ENCODE measurements at regions not wholly inside any gene's neighbourhood (a gene's known extent, or its start where the extent isn't known, plus 50 kb on each side); places are given as distances from the start of the nearest gene placed in this dataset.

GRCh38 chr16:27717726-27718125 is 167.8 kb downstream of the KATNIP start:
- H3K4me3 Mint-ChIP-seq = no peak overlapping the region
- no peak for TF ChIP-seq CTCF (IDR thresholded peaks at IDR 0.05; ENCODE audit: unreplicated experiment in 3 of 3)
- peaks cover 21% of the 10 kb centered on the region for H3K36me3 Mint-ChIP-seq (ENCODE audit: low read depth)
- H3K27ac Mint-ChIP-seq = peak overlapping the region; percentile 76 to 94 (median 89)
- peaks cover 5% of the 10 kb centered on the region for H3K27me3 Mint-ChIP-seq (ENCODE audit: low read depth)
- no peaks in the 10 kb centered on the region for H3K9me3 Mint-ChIP-seq
- H3K4me1 Mint-ChIP-seq = peaks cover 58% of the 10 kb centered on the region

GRCh38 chr16:27718201-27719105 is 168.5 kb downstream of the KATNIP start:
- peak overlapping the region in 2 of 3 experiments; percentile 14 to 39 for H3K4me3 Mint-ChIP-seq
- peaks cover 5% of the 10 kb centered on the region for H3K27me3 Mint-ChIP-seq (ENCODE audit: low read depth)
- peak overlapping the region; percentile 76 to 94 (median 89) for H3K27ac Mint-ChIP-seq
- peaks cover 65% of the 10 kb centered on the region for H3K4me1 Mint-ChIP-seq
- peaks cover 23% of the 10 kb centered on the region for H3K36me3 Mint-ChIP-seq (ENCODE audit: low read depth)
- H3K9me3 Mint-ChIP-seq = no peaks in the 10 kb centered on the region
- TF ChIP-seq CTCF (IDR thresholded peaks at IDR 0.05; ENCODE audit: unreplicated experiment in 3 of 3) = no peak

GRCh38 chr16:27719106-27719445 is 169.1 kb downstream of the KATNIP start:
- peaks cover 5% of the 10 kb centered on the region for H3K27me3 Mint-ChIP-seq (ENCODE audit: low read depth)
- no peak for TF ChIP-seq CTCF (IDR thresholded peaks at IDR 0.05; ENCODE audit: unreplicated experiment in 3 of 3)
- peak overlapping the region; percentile 76 to 94 (median 89) for H3K27ac Mint-ChIP-seq
- H3K4me3 Mint-ChIP-seq = peak overlapping the region in 2 of 3 experiments; percentile 14 to 39
- peaks cover 71% of the 10 kb centered on the region for H3K4me1 Mint-ChIP-seq
- no peaks in the 10 kb centered on the region for H3K9me3 Mint-ChIP-seq
- H3K36me3 Mint-ChIP-seq (ENCODE audit: low read depth) = peaks cover 22% of the 10 kb centered on the region

- peaks cover 82% of the 10 kb centered on the region for H3K4me1 Mint-ChIP-seq
- H3K9me3 Mint-ChIP-seq = no peaks in the 10 kb centered on the region
- TF ChIP-seq CTCF (IDR thresholded peaks at IDR 0.05; ENCODE audit: unreplicated experiment in 3 of 3) = no peak
- H3K36me3 Mint-ChIP-seq (ENCODE audit: low read depth) = peaks cover 32% of the 10 kb centered on the region
- peaks cover 5% of the 10 kb centered on the region for H3K27me3 Mint-ChIP-seq (ENCODE audit: low read depth)
- H3K4me3 Mint-ChIP-seq = peak overlapping the region in 2 of 3 experiments; percentile 26 to 32
- peak overlapping the region; percentile 86 to 96 (median 90) for H3K27ac Mint-ChIP-seq
Measured at GRCh38 chr16:27720731-27721530, 171.0 kb downstream of the KATNIP start.

- Mint-ChIP-seq H3K9me3 (no peaks in the 10 kb centered on the region), H3K27me3 (ENCODE audit: low read depth) (peaks cover 5% of the 10 kb centered on the region), H3K4me3 (peak overlapping the region in 2 of 3 experiments; percentile 15 to 32)
Measured at GRCh38 chr16:27721531-27722181, 171.7 kb downstream of the KATNIP start.

More at GRCh38 chr16:27721531-27722181, 171.7 kb downstream of the KATNIP start:
- Mint-ChIP-seq H3K36me3 (ENCODE audit: low read depth) (peaks cover 39% of the 10 kb centered on the region), H3K27ac (peak overlapping the region; percentile 86 to 96 (median 90)), H3K4me1 (peaks cover 86% of the 10 kb centered on the region)
- no peak for TF ChIP-seq CTCF (IDR thresholded peaks at IDR 0.05; ENCODE audit: unreplicated experiment in 3 of 3)
